Activated CD4-positive, alpha-beta T cell treated with anti-CD3 and anti-CD28 coated beads, Interleukin-2, amount 50 U/mL, for 48 hours (primary cell): ENCODE measurements at regions not wholly inside any gene's neighbourhood (a gene's known extent, or its start where the extent isn't known, plus 50 kb on each side); places are given as distances from the start of the nearest gene placed in this dataset.
"Not testable (repeated sequence)": the region's sequence is repeated elsewhere in the genome, so short reads cannot be mapped to it uniquely, and the experiment has no call there.

Experiments
- DNase-seq, 2 experiments: peaks; one replicate each; pipeline ENCODE4 v3.0.0-alpha.2; 2020

GRCh38 chr5:91954136-91954535 is 571.0 kb upstream of the ARRDC3 start:
- no peak for DNase-seq

GRCh38 chr5:91950328-91950727 is 567.2 kb upstream of the ARRDC3 start:
- DNase-seq: no peak

- no peak for DNase-seq
Measured at GRCh38 chr5:91946870-91947269, 563.8 kb upstream of the ARRDC3 start.

GRCh38 chr5:91941588-91941987 is 558.5 kb upstream of the ARRDC3 start:
- no peak for DNase-seq

- DNase-seq: no peak
Measured at GRCh38 chr5:91938441-91938840, 555.3 kb upstream of the ARRDC3 start.

- DNase-seq: no peak
Measured at GRCh38 chr5:91937121-91937520, 554.0 kb upstream of the ARRDC3 start.

GRCh38 chr5:91929522-91929817 is 546.4 kb upstream of the ARRDC3 start:
- no peak for DNase-seq

GRCh38 chr5:91928754-91929521 is 545.8 kb upstream of the ARRDC3 start:
- DNase-seq: no peak

- no peak for DNase-seq
Measured at GRCh38 chr5:91927439-91927838, 544.3 kb upstream of the ARRDC3 start.

- no peak for DNase-seq
Measured at GRCh38 chr5:91925249-91925648, 542.1 kb upstream of the ARRDC3 start.

- not testable (repeated sequence) for DNase-seq
Measured at GRCh38 chr5:91917037-91917814, 534.1 kb upstream of the ARRDC3 start.

GRCh38 chr5:91910655-91911054 is 527.5 kb upstream of the ARRDC3 start:
- DNase-seq: no peak

GRCh38 chr5:91910247-91910646 is 527.1 kb upstream of the ARRDC3 start:
- DNase-seq: no peak

GRCh38 chr5:91906494-91906893 is 523.4 kb upstream of the ARRDC3 start:
- no peak for DNase-seq

- no peak for DNase-seq
Measured at GRCh38 chr5:91906027-91906426, 522.9 kb upstream of the ARRDC3 start.

GRCh38 chr5:91898898-91899297 is 515.8 kb upstream of the ARRDC3 start:
- no peak for DNase-seq

- no peak for DNase-seq
Measured at GRCh38 chr5:91898019-91898418, 514.9 kb upstream of the ARRDC3 start.

- no peak for DNase-seq
Measured at GRCh38 chr5:91888810-91889209, 505.7 kb upstream of the ARRDC3 start.

- DNase-seq: no peak
Measured at GRCh38 chr5:91885291-91886265, 502.5 kb upstream of the ARRDC3 start.

GRCh38 chr5:91884036-91884435 is 500.9 kb upstream of the ARRDC3 start:
- no peak for DNase-seq

GRCh38 chr5:91875196-91875779 is 492.2 kb upstream of the ARRDC3 start:
- DNase-seq: no peak

GRCh38 chr5:91867799-91868198 is 484.7 kb upstream of the ARRDC3 start:
- DNase-seq: no peak

- no peak for DNase-seq
Measured at GRCh38 chr5:91865915-91866314, 482.8 kb upstream of the ARRDC3 start.
